HCT116 (cell line): ENCODE measurements at regions not wholly inside any gene's neighbourhood (a gene's known extent, or its start where the extent isn't known, plus 50 kb on each side); places are given as distances from the start of the nearest gene placed in this dataset.

ENCODE experiments used
- CEBPB ChIP-seq: IDR thresholded peaks from 2 replicates; pipeline ENCODE4 v1.6.1; 2012; ENCODE audit warnings: low read depth
- ELF1 ChIP-seq: IDR thresholded peaks from 2 replicates; pipeline ENCODE4 v1.6.1; 2012; ENCODE audit warnings: low read depth, borderline replicate concordance
- EZH2 ChIP-seq: fragments of 200-600 bp; sonication (generic); IDR thresholded peaks from 2 replicates; pipeline ENCODE4 v1.6.1; 2017; ENCODE audit warnings: antibody characterized with exemption, mixed run types
- JUND ChIP-seq: IDR thresholded peaks from 2 replicates; pipeline ENCODE4 v1.6.1; 2012
- MAX ChIP-seq: IDR thresholded peaks from 2 replicates; pipeline ENCODE4 v1.6.1; 2012
- POLR2A ChIP-seq: IDR thresholded peaks from 2 replicates; pipeline ENCODE4 v1.7.0; 2011; ENCODE audit warnings: borderline replicate concordance; ENCODE audit not compliant: insufficient read depth, insufficient read length; ENCODE audit errors: extremely low read depth
- POLR2AphosphoS5 ChIP-seq: IDR thresholded peaks from 2 replicates; pipeline ENCODE4 v1.6.1; 2011; ENCODE audit warnings: mild to moderate bottlenecking, low read depth, low read length, moderate library complexity
- SRF ChIP-seq: IDR thresholded peaks from 2 replicates; pipeline ENCODE4 v1.6.1; 2012; ENCODE audit warnings: low read depth
- ZFX ChIP-seq: fragments of 450-650 bp; IDR thresholded peaks from 2 replicates; pipeline ENCODE4 v1.6.1; 2017
- TF ChIP-seq, protein P1 (sequence below): IDR thresholded peaks from 2 replicates; pipeline ENCODE4 v1.6.1; 2012; ENCODE audit warnings: low read depth
- TF ChIP-seq, protein P2 (sequence below), 3 experiments: fragments of 200-600 bp in 1 of 3; sonication (generic) in 1 of 3; IDR thresholded peaks in 2 of 3; conservative IDR thresholded peaks in 1 of 3; 2 replicates each; pipeline ENCODE4 v1.5.1; 2012 to 2017; ENCODE audit warnings: low read depth in 2 of 3, low read length in 2 of 3, antibody characterized with exemption in 1 of 3, borderline replicate concordance in 1 of 3, control low read depth in 1 of 3, mild to moderate bottlenecking in 1 of 3, mixed read lengths in 1 of 3, mixed run types in 1 of 3, moderate library complexity in 1 of 3; ENCODE audit not compliant: insufficient read depth in 1 of 3
- TF ChIP-seq, protein P3 (sequence below): IDR thresholded peaks from 2 replicates; pipeline ENCODE4 v1.6.1; 2012

DNA sequence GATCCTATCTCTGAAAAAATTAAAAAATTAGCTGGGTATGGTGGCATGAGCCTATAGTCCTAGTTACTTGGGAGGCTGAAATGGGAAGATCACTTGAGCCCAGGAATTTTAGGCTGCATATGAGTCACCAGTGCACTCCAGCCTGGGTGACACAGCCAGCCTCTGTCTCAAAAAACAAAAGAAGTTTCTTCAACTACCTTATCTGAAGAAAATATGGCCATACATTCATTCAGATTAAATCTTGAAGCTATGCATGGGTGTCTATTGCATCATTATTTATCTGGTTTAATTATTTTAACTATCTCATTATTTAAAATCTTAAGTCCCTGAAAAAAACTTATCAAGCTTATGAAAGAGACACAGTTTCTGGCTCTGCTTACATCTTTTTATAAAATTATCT lies 204.1 kb downstream of the SIM1 start:
- no peak for TF ChIP-seq EZH2
- TF ChIP-seq, protein P1, sequence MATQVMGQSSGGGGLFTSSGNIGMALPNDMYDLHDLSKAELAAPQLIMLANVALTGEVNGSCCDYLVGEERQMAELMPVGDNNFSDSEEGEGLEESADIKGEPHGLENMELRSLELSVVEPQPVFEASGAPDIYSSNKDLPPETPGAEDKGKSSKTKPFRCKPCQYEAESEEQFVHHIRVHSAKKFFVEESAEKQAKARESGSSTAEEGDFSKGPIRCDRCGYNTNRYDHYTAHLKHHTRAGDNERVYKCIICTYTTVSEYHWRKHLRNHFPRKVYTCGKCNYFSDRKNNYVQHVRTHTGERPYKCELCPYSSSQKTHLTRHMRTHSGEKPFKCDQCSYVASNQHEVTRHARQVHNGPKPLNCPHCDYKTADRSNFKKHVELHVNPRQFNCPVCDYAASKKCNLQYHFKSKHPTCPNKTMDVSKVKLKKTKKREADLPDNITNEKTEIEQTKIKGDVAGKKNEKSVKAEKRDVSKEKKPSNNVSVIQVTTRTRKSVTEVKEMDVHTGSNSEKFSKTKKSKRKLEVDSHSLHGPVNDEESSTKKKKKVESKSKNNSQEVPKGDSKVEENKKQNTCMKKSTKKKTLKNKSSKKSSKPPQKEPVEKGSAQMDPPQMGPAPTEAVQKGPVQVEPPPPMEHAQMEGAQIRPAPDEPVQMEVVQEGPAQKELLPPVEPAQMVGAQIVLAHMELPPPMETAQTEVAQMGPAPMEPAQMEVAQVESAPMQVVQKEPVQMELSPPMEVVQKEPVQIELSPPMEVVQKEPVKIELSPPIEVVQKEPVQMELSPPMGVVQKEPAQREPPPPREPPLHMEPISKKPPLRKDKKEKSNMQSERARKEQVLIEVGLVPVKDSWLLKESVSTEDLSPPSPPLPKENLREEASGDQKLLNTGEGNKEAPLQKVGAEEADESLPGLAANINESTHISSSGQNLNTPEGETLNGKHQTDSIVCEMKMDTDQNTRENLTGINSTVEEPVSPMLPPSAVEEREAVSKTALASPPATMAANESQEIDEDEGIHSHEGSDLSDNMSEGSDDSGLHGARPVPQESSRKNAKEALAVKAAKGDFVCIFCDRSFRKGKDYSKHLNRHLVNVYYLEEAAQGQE: no peak
- no peak for TF ChIP-seq JUND
- no peak for TF ChIP-seq ZFX
- TF ChIP-seq, protein P2, sequence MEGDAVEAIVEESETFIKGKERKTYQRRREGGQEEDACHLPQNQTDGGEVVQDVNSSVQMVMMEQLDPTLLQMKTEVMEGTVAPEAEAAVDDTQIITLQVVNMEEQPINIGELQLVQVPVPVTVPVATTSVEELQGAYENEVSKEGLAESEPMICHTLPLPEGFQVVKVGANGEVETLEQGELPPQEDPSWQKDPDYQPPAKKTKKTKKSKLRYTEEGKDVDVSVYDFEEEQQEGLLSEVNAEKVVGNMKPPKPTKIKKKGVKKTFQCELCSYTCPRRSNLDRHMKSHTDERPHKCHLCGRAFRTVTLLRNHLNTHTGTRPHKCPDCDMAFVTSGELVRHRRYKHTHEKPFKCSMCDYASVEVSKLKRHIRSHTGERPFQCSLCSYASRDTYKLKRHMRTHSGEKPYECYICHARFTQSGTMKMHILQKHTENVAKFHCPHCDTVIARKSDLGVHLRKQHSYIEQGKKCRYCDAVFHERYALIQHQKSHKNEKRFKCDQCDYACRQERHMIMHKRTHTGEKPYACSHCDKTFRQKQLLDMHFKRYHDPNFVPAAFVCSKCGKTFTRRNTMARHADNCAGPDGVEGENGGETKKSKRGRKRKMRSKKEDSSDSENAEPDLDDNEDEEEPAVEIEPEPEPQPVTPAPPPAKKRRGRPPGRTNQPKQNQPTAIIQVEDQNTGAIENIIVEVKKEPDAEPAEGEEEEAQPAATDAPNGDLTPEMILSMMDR (IDR thresholded peaks at IDR 0.05 in 2 of 3, conservative IDR thresholded peaks at IDR 0.05 in 1 of 3; ENCODE audit: borderline replicate concordance in 1 of 3, insufficient read depth in 1 of 3, low read depth in 2 of 3, low read length in 2 of 3): no peak
- no peak for TF ChIP-seq POLR2A
- TF ChIP-seq CEBPB: no peak
- no peak for TF ChIP-seq SRF
- no peak for TF ChIP-seq POLR2AphosphoS5
- TF ChIP-seq ELF1: no peak
- TF ChIP-seq, protein P3, sequence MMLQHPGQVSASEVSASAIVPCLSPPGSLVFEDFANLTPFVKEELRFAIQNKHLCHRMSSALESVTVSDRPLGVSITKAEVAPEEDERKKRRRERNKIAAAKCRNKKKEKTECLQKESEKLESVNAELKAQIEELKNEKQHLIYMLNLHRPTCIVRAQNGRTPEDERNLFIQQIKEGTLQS: no peak
- no peak for TF ChIP-seq MAX
